IPS DF 19.7 (cell line): ENCODE measurements at regions not wholly inside any gene's neighbourhood (a gene's known extent, or its start where the extent isn't known, plus 50 kb on each side); places are given as distances from the start of the nearest gene placed in this dataset.

Experiments used
- DNase-seq: peaks from one replicate; pipeline ENCODE4 v3.0.0-alpha.2; 2013; ENCODE audit warnings: low read depth, low spot score

GRCh38 chr6:71513036-71513435 is 224.4 kb downstream of the OGFRL1 start:
- DNase-seq, result no peak

GRCh38 chr6:71523548-71523947 is 234.9 kb downstream of the OGFRL1 start:
- no peak for DNase-seq

GRCh38 chr6:71524201-71524600 is 235.6 kb downstream of the OGFRL1 start:
- DNase-seq, result no peak

- no peak for DNase-seq
Measured at GRCh38 chr6:71527886-71528285, 239.3 kb downstream of the OGFRL1 start.

- no peak for DNase-seq
Measured at GRCh38 chr6:71529026-71529425, 240.4 kb downstream of the OGFRL1 start.

- DNase-seq, result no peak
Measured at GRCh38 chr6:71529769-71530168, 241.2 kb downstream of the OGFRL1 start.

GRCh38 chr6:71531006-71531405 is 242.4 kb downstream of the OGFRL1 start:
- no peak for DNase-seq

- DNase-seq, result no peak
Measured at GRCh38 chr6:71531841-71532240, 243.2 kb downstream of the OGFRL1 start.

- no peak for DNase-seq
Measured at GRCh38 chr6:71533939-71534379, 245.3 kb downstream of the OGFRL1 start.

GRCh38 chr6:71534921-71535320 is 246.3 kb downstream of the OGFRL1 start:
- DNase-seq, result no peak

GRCh38 chr6:71537717-71538116 is 249.1 kb downstream of the OGFRL1 start:
- DNase-seq, result no peak

- DNase-seq, result no peak
Measured at GRCh38 chr6:71544028-71544427, 255.4 kb downstream of the OGFRL1 start.

- no peak for DNase-seq
Measured at GRCh38 chr6:71544906-71545305, 256.3 kb downstream of the OGFRL1 start.

- DNase-seq, result no peak
Measured at GRCh38 chr6:71545905-71546304, 257.3 kb downstream of the OGFRL1 start.

GRCh38 chr6:71551798-71552197 is 263.2 kb downstream of the OGFRL1 start:
- DNase-seq, result no peak

- DNase-seq, result no peak
Measured at GRCh38 chr6:71556141-71556540, 267.5 kb downstream of the OGFRL1 start.

GRCh38 chr6:71558974-71559373 is 270.4 kb downstream of the OGFRL1 start:
- DNase-seq, result no peak

- no peak for DNase-seq
Measured at GRCh38 chr6:71567562-71567961, 279.0 kb downstream of the OGFRL1 start.

- no peak for DNase-seq
Measured at GRCh38 chr6:71577766-71578165, 289.2 kb downstream of the OGFRL1 start.

GRCh38 chr6:71579902-71580301 is 291.3 kb downstream of the OGFRL1 start:
- DNase-seq, result no peak

GRCh38 chr6:71582820-71583219 is 294.2 kb downstream of the OGFRL1 start:
- no peak for DNase-seq

- no peak for DNase-seq
Measured at GRCh38 chr6:71584712-71585436, 296.3 kb downstream of the OGFRL1 start.

GRCh38 chr6:71585472-71585871 is 296.9 kb downstream of the OGFRL1 start:
- no peak for DNase-seq

GRCh38 chr6:71588490-71588889 is 297.9 kb upstream of the RIMS1 start:
- DNase-seq, result no peak
